VCaP (cell line): ENCODE measurements at regions not wholly inside any gene's neighbourhood (a gene's known extent, or its start where the extent isn't known, plus 50 kb on each side); places are given as distances from the start of the nearest gene placed in this dataset.
A peak's percentile ranks its signal among the peaks of the same experiment; 100 is the strongest.
"Not testable (repeated sequence)": the region's sequence is repeated elsewhere in the genome, so short reads cannot be mapped to it uniquely, and the experiment has no call there.

ENCODE experiments used
- H3K27ac ChIP-seq: fragments of 450-650 bp; 2 replicates; pipeline ENCODE4 v1.5.1; 2017
- TF ChIP-seq, protein P1 (sequence below): fragments of 450-650 bp; conservative IDR thresholded peaks from 2 replicates; pipeline ENCODE4 v1.5.1; 2017; ENCODE audit warnings: mild to moderate bottlenecking, moderate library complexity

DNA sequence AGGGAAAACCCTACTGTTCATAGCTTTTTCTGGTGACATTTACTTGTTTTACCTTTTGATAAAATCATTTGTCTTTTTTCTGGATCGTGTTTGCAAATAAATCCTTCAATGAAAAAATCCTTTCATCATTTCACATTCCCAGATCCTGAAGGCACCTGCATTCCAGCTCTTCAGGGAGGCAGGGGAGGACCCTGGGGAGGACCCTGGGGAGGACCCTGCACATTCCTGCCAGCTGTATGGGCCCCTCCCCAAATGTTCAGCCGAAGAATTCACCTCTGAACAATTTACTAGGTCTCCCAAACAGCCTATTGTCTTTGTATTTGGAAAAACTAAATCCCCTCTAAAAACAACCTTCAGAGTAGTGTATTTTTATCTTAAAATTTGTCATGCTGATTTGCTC lies 558.4 kb upstream of the ID2 start:
- TF ChIP-seq, protein P1, sequence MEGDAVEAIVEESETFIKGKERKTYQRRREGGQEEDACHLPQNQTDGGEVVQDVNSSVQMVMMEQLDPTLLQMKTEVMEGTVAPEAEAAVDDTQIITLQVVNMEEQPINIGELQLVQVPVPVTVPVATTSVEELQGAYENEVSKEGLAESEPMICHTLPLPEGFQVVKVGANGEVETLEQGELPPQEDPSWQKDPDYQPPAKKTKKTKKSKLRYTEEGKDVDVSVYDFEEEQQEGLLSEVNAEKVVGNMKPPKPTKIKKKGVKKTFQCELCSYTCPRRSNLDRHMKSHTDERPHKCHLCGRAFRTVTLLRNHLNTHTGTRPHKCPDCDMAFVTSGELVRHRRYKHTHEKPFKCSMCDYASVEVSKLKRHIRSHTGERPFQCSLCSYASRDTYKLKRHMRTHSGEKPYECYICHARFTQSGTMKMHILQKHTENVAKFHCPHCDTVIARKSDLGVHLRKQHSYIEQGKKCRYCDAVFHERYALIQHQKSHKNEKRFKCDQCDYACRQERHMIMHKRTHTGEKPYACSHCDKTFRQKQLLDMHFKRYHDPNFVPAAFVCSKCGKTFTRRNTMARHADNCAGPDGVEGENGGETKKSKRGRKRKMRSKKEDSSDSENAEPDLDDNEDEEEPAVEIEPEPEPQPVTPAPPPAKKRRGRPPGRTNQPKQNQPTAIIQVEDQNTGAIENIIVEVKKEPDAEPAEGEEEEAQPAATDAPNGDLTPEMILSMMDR, result no peak
- H3K27ac ChIP-seq, result no peak overlapping the region

DNA sequence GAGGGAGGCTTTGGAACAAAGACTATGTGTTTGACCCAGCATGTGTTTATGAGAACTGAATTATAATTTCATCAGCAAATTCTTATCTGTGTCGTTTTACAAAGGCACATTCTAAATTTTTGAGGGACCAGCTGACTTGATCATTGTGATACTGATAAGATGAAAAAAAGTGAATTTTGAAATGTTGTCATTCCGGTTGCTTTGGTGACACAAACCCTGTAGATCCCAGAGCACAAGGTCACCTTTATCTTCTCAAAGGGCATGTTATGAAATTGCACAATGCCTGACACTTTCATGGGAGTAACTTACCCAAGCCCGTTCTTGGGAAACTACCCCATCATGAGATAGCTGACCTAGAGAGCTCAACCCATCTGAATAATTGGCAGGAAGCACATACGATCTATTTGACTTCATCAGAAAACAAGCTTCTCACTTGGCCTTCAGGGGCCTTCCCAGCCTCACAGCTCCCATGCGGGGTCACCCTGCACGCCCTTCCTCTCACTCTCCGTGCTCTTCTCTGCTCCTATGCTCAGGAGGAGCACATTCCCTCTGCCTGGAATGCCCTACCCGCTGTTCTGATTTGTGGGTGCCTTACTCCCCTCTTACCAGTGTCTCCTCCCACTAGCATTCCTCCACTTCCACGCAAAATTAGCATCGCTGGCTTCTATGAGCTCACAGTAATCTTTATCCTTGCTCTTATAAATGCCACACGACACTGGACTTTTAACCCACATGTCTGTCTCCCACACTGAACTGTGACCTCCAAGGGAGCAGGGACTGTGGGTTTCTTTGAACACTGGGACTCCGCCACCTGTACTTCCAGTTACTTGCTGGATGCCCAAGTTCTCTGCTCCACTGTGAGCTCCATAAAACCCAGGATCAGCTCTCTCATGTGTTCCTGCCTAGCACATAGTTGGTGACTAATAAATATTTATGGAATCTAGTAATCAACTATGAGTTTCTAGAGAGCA lies 555.8 kb upstream of the ID2 start:
- TF ChIP-seq, protein P1, result no peak

DNA sequence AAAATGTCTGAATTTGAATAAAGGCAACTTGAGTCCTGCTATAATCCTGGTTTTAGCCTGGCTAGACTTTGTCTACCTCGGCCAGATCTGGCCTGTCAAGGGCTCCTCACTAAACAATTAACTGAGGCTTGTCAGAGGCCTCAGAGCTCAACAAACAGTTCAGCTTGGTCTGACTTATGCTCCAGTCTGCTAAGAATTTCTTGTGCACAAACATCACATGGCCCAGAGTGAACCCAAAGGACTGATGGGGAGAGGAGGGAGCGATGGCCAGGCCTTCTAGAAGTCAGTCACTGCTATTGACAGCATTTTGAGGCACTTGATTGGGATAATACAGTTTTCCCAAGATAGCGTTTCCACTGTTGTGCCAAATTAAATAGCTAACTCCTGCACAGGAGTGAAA lies 555.1 kb upstream of the ID2 start:
- TF ChIP-seq, protein P1, result no peak

More for the DNA sequence above, 555.8 kb upstream of the ID2 start:
- no peak overlapping the region for H3K27ac ChIP-seq

DNA sequence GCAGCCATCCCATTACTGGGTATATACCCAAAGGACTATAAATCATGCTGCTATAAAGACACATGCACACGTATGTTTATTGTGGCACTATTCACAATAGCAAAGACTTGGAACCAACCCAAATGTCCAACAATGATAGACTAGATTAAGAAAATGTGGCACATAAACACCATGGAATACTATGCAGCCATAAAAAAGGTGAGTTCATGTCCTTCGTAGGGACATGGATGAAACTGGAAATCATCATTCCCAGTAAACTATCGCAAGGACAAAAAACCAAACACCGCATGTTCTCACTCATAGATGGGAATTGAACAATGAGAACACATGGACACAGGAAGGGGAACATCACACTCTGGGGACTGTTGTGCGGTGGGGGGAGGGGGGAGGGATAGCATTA lies 550.4 kb upstream of the ID2 start:
- not testable (repeated sequence) for H3K27ac ChIP-seq

More for the DNA sequence above, 555.1 kb upstream of the ID2 start:
- H3K27ac ChIP-seq, result no peak overlapping the region

DNA sequence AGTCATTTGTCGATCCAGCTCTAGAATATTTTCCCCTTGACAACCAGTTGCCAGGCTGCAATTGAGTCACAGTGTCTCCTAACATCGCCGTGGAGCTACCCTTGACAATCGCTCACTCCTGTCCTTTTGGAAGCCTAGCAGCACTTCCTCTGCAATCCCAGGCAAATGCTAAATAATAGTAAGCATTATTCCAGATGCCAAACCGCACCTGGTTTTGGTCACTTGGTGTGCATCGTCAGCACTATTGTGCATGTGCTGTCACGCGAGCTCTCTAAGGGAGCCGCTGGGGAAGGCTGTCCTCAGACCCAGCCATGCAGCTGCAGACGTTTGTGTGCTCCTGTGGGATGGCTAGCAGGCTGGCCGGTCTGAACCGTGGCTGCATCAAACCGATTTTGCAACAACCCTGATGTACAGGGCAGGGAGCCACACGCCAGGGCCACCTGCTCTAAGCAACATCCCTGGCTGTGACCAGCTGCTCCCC lies 549.5 kb upstream of the ID2 start:
- TF ChIP-seq, protein P1, result no peak
- H3K27ac ChIP-seq, result no peak overlapping the region

DNA sequence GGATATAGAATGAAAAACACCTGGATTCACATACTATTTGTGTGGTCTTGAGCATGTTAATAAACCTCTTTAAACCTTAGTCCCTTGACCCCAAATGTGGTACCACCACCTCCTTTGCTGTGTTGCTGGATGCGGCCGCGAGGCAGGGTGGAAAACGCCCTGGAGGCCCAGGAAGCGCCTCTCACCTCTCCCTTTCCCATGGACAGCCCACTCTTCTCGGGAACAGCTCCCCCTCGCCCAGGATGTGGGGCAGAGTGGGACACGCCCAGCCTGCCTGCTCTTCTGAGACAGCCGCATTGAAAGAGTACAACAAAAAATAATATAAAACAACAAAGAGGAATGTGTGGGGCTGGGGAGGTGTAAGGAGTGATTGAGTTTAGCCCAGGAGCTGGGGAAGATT lies 549.0 kb upstream of the ID2 start:
- H3K27ac ChIP-seq, result peak overlapping the region; percentile 55; the same call in 1 of the 2 replicates

DNA sequence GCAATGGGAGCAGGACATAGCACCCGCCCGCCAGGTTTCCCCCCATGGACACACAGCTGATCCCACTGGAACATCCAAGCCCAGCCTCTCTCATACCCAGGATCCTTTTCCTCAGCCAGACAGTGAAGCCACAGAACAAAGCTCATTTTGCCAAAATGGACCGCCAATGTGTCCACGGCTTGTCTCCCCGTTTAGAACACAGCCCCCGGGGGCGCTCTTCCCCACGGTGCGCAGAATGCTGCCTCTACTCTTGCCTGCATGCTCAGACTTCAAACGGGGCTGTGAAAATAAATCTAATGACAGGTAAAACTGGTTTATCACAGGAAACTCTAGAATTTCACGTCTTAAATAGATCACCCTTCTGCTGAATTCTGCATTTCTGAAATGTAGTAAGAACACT lies 548.5 kb upstream of the ID2 start:
- H3K27ac ChIP-seq, result peak overlapping the region; percentile 55
- TF ChIP-seq, protein P1, result 0 out of 2 replicates have a peak, but pooled peaks have one; percentile 22

More for the DNA sequence above, 549.0 kb upstream of the ID2 start:
- TF ChIP-seq, protein P1, result no peak
